Ishikawa (cell line): ENCODE measurements at regions not wholly inside any gene's neighbourhood (a gene's known extent, or its start where the extent isn't known, plus 50 kb on each side); places are given as distances from the start of the nearest gene placed in this dataset.

ENCODE experiments used
- CEBPB ChIP-seq: IDR thresholded peaks from 2 replicates; pipeline ENCODE4 v1.6.1; 2012
- CREB1 ChIP-seq: IDR thresholded peaks from 2 replicates; pipeline ENCODE4 v1.6.1; 2012; ENCODE audit warnings: low read depth
- EGR1 ChIP-seq: IDR thresholded peaks from 2 replicates; pipeline ENCODE4 v1.6.1; 2012
- EP300 ChIP-seq: IDR thresholded peaks from 2 replicates; pipeline ENCODE4 v1.6.1; 2012; ENCODE audit warnings: borderline replicate concordance
- RAD21 ChIP-seq: IDR thresholded peaks from 2 replicates; pipeline ENCODE4 v1.6.1; 2012; ENCODE audit warnings: low read depth
- REST ChIP-seq: IDR thresholded peaks from 2 replicates; pipeline ENCODE4 v1.6.1; 2012; ENCODE audit warnings: low read depth, mild to moderate bottlenecking
- TAF1 ChIP-seq: IDR thresholded peaks from 2 replicates; pipeline ENCODE4 v1.6.1; 2012; ENCODE audit warnings: low read depth, mild to moderate bottlenecking
- TCF12 ChIP-seq: IDR thresholded peaks from 2 replicates; pipeline ENCODE4 v1.6.1; 2012; ENCODE audit warnings: low read depth
- TEAD4 ChIP-seq: IDR thresholded peaks from 2 replicates; pipeline ENCODE4 v1.6.1; 2012
- USF1 ChIP-seq: IDR thresholded peaks from 2 replicates; pipeline ENCODE4 v1.6.1; 2012
- YY1 ChIP-seq: IDR thresholded peaks from 2 replicates; pipeline ENCODE4 v1.6.1; 2012; ENCODE audit warnings: low read depth

GRCh38 chr6:40654828-40655227 lies 67.7 kb upstream of the LRFN2 start:
- TF ChIP-seq REST: no peak
- no peak for TF ChIP-seq TAF1
- TF ChIP-seq CREB1: no peak
- TF ChIP-seq EP300: no peak
- no peak for TF ChIP-seq RAD21
- no peak for TF ChIP-seq TEAD4
- no peak for TF ChIP-seq YY1
- TF ChIP-seq EGR1: no peak
- TF ChIP-seq TCF12: no peak
- TF ChIP-seq CEBPB: no peak
- no peak for TF ChIP-seq USF1
